Mononuclear cell (primary cell): ENCODE measurements at regions not wholly inside any gene's neighbourhood (a gene's known extent, or its start where the extent isn't known, plus 50 kb on each side); places are given as distances from the start of the nearest gene placed in this dataset.

ENCODE experiments used
- H3K27me3 ChIP-seq: 2 replicates; pipeline ENCODE4 v1.6.0; 2011; ENCODE audit warnings: low read length, control low read depth; ENCODE audit not compliant: insufficient read depth
- H3K4me1 ChIP-seq: 2 replicates; pipeline ENCODE4 v1.5.1; 2011; ENCODE audit warnings: mild to moderate bottlenecking, low read length, control low read depth; ENCODE audit not compliant: insufficient read depth
- H3K4me3 ChIP-seq: 2 replicates; pipeline ENCODE4 v1.5.1; 2011; ENCODE audit warnings: mild to moderate bottlenecking, low read length, moderate library complexity
- H3K9me3 ChIP-seq: 2 replicates; pipeline ENCODE4 v1.5.1; 2011; ENCODE audit warnings: low read depth, mild to moderate bottlenecking, control low read depth, low read length

- no peaks in the 10 kb centered on the region for H3K27me3 ChIP-seq
- H3K4me3 ChIP-seq, result no peak overlapping the region
- H3K4me1 ChIP-seq, result no peaks in the 10 kb centered on the region
- H3K9me3 ChIP-seq, result no peaks in the 10 kb centered on the region
Measured at GRCh38 chr6:114564302-114564933, 221.6 kb upstream of the HS3ST5 start.

- Histone ChIP-seq H3K4me3 (no peak overlapping the region), H3K9me3 (no peaks in the 10 kb centered on the region), H3K27me3 (no peaks in the 10 kb centered on the region), H3K4me1 (no peaks in the 10 kb centered on the region)
Measured at GRCh38 chr6:114559419-114559818, 216.6 kb upstream of the HS3ST5 start.

GRCh38 chr6:114558153-114558552 lies 215.3 kb upstream of the HS3ST5 start:
- Histone ChIP-seq H3K4me3 (no peak overlapping the region), H3K27me3 (no peaks in the 10 kb centered on the region), H3K4me1 (no peaks in the 10 kb centered on the region), H3K9me3 (no peaks in the 10 kb centered on the region)

- Histone ChIP-seq H3K4me3 (no peak overlapping the region), H3K4me1 (no peaks in the 10 kb centered on the region), H3K9me3 (no peaks in the 10 kb centered on the region), H3K27me3 (no peaks in the 10 kb centered on the region)
Measured at GRCh38 chr6:114556846-114557488, 214.1 kb upstream of the HS3ST5 start.

- Histone ChIP-seq H3K27me3 (no peaks in the 10 kb centered on the region), H3K4me1 (no peaks in the 10 kb centered on the region), H3K4me3 (no peak overlapping the region), H3K9me3 (peaks cover 4% of the 10 kb centered on the region)
Measured at GRCh38 chr6:114550316-114550715, 207.5 kb upstream of the HS3ST5 start.

- Histone ChIP-seq H3K27me3 (no peaks in the 10 kb centered on the region), H3K9me3 (no peaks in the 10 kb centered on the region), H3K4me3 (no peak overlapping the region), H3K4me1 (no peaks in the 10 kb centered on the region)
Measured at GRCh38 chr6:114543696-114544095, 200.9 kb upstream of the HS3ST5 start.

- H3K4me1 ChIP-seq, result no peaks in the 10 kb centered on the region
- no peaks in the 10 kb centered on the region for H3K27me3 ChIP-seq
- no peak overlapping the region for H3K4me3 ChIP-seq
- H3K9me3 ChIP-seq, result no peaks in the 10 kb centered on the region
Measured at GRCh38 chr6:114541794-114542193, 199.0 kb upstream of the HS3ST5 start.

GRCh38 chr6:114537977-114538376 lies 195.2 kb upstream of the HS3ST5 start:
- H3K4me3 ChIP-seq, result no peak overlapping the region
- H3K27me3 ChIP-seq, result no peaks in the 10 kb centered on the region
- H3K9me3 ChIP-seq, result no peaks in the 10 kb centered on the region
- no peaks in the 10 kb centered on the region for H3K4me1 ChIP-seq

GRCh38 chr6:114534813-114535212 lies 192.0 kb upstream of the HS3ST5 start:
- Histone ChIP-seq H3K4me1 (no peaks in the 10 kb centered on the region), H3K27me3 (no peaks in the 10 kb centered on the region), H3K4me3 (no peak overlapping the region), H3K9me3 (no peaks in the 10 kb centered on the region)

- Histone ChIP-seq H3K27me3 (no peaks in the 10 kb centered on the region), H3K4me3 (no peak overlapping the region), H3K9me3 (no peaks in the 10 kb centered on the region), H3K4me1 (no peaks in the 10 kb centered on the region)
Measured at GRCh38 chr6:114524081-114524480, 181.3 kb upstream of the HS3ST5 start.

GRCh38 chr6:114523508-114523907 lies 180.7 kb upstream of the HS3ST5 start:
- H3K4me1 ChIP-seq, result no peaks in the 10 kb centered on the region
- no peaks in the 10 kb centered on the region for H3K9me3 ChIP-seq
- no peaks in the 10 kb centered on the region for H3K27me3 ChIP-seq
- no peak overlapping the region for H3K4me3 ChIP-seq

- Histone ChIP-seq H3K4me3 (no peak overlapping the region), H3K27me3 (no peaks in the 10 kb centered on the region), H3K9me3 (no peaks in the 10 kb centered on the region), H3K4me1 (no peaks in the 10 kb centered on the region)
Measured at GRCh38 chr6:114521926-114522325, 179.1 kb upstream of the HS3ST5 start.

- no peaks in the 10 kb centered on the region for H3K4me1 ChIP-seq
Measured at GRCh38 chr6:114520976-114521375, 178.2 kb upstream of the HS3ST5 start.

GRCh38 chr6:114514170-114514569 lies 171.3 kb upstream of the HS3ST5 start:
- Histone ChIP-seq H3K4me3 (no peak overlapping the region), H3K4me1 (no peaks in the 10 kb centered on the region), H3K9me3 (no peaks in the 10 kb centered on the region), H3K27me3 (no peaks in the 10 kb centered on the region)

More at GRCh38 chr6:114520976-114521375, 178.2 kb upstream of the HS3ST5 start:
- no peaks in the 10 kb centered on the region for H3K27me3 ChIP-seq
- H3K4me3 ChIP-seq, result no peak overlapping the region
- no peaks in the 10 kb centered on the region for H3K9me3 ChIP-seq

- Histone ChIP-seq H3K4me1 (no peaks in the 10 kb centered on the region), H3K27me3 (no peaks in the 10 kb centered on the region), H3K4me3 (no peak overlapping the region), H3K9me3 (no peaks in the 10 kb centered on the region)
Measured at GRCh38 chr6:114471450-114471849, 128.6 kb upstream of the HS3ST5 start.

- H3K4me1 ChIP-seq, result no peaks in the 10 kb centered on the region
- no peaks in the 10 kb centered on the region for H3K27me3 ChIP-seq
- no peaks in the 10 kb centered on the region for H3K9me3 ChIP-seq
- no peak overlapping the region for H3K4me3 ChIP-seq
Measured at GRCh38 chr6:114467931-114468330, 125.1 kb upstream of the HS3ST5 start.
